Fibroblast of skin of left biceps (primary cell): ENCODE measurements at regions not wholly inside any gene's neighbourhood (a gene's known extent, or its start where the extent isn't known, plus 50 kb on each side); places are given as distances from the start of the nearest gene placed in this dataset.
A peak's percentile ranks its signal among the peaks of the same experiment; 100 is the strongest.

Experiments
- DNase-seq, 2 experiments: peaks; one replicate each; pipeline ENCODE4 v3.0.0-alpha.2; 2013; ENCODE audit warnings: low read depth in 2 of 2

- no peak for DNase-seq
Observed at GRCh38 chrX:17206584-17206983, 168.4 kb upstream of the NHS start.

- DNase-seq = no peak
Observed at GRCh38 chrX:17214962-17215361, 160.0 kb upstream of the NHS start.

GRCh38 chrX:17226736-17227135 lies 148.3 kb upstream of the NHS start:
- DNase-seq = no peak

GRCh38 chrX:17237146-17237545 lies 137.9 kb upstream of the NHS start:
- no peak for DNase-seq

GRCh38 chrX:17242470-17242869 lies 132.5 kb upstream of the NHS start:
- peak; percentile 2 to 6 for DNase-seq

- no peak for DNase-seq
Observed at GRCh38 chrX:17247144-17247543, 127.9 kb upstream of the NHS start.

- no peak for DNase-seq
Observed at GRCh38 chrX:17262123-17262522, 112.9 kb upstream of the NHS start.

- no peak for DNase-seq
Observed at GRCh38 chrX:17266136-17266535, 108.9 kb upstream of the NHS start.

GRCh38 chrX:17278961-17279360 lies 96.0 kb upstream of the NHS start:
- no peak for DNase-seq

- no peak for DNase-seq
Observed at GRCh38 chrX:17285983-17286382, 89.0 kb upstream of the NHS start.

GRCh38 chrX:17291171-17291900 lies 83.7 kb upstream of the NHS start:
- DNase-seq = no peak

GRCh38 chrX:17292111-17292527 lies 82.9 kb upstream of the NHS start:
- peak in 1 of 2 experiments; percentile 3 for DNase-seq

GRCh38 chrX:17294561-17294960 lies 80.4 kb upstream of the NHS start:
- DNase-seq = no peak

- DNase-seq = no peak
Observed at GRCh38 chrX:17295791-17296190, 79.2 kb upstream of the NHS start.

- no peak for DNase-seq
Observed at GRCh38 chrX:17298564-17298963, 76.4 kb upstream of the NHS start.

GRCh38 chrX:17299206-17299605 lies 75.8 kb upstream of the NHS start:
- DNase-seq = peak; percentile 12 to 19

- no peak for DNase-seq
Observed at GRCh38 chrX:17323397-17323796, 51.6 kb upstream of the NHS start.
